ENCODE measurements at regions not wholly inside any gene's neighbourhood (a gene's known extent, or its start where the extent isn't known, plus 50 kb on each side); places are given as distances from the start of the nearest gene placed in this dataset.

DNA sequence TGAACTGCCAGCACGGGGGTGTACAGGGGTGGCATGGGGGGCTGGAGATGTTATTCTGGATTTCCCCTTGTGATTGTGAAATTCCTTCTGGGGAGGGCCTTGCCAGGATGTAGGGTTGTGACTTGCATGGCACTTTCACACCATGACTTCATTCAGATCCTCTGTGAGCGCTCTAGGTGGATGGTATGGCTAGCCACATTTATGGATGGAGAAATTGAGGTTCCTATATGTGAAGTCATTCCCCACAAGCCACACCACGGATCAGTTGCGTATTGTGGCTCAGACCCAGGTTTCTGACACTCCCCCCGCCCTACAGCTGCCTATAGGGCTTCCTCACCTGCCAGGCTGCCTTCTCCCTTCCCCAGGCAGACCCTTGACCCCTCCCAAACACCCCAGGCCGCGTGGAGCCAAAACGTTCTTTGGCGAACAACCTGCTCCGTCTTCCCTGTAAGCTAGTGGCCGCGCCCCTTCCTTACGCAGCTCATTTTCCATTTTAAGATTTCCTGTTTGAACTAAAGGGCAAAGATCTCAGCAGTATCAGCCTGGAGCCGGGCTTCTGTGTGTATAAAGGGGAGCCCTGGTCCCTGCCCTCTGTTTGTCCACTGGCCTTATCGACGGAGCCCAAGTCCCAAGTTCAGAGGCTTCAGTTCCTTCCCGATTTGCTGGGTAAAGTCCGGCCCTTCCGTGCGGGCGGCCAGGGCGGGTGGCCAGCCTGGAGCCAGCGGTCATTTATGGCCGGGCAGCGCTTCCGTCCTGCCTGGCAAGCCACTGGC, 97.8 kb upstream of the KLF4 start:
- Histone ChIP-seq H3K9ac (ENCODE audit: extremely low read depth, insufficient read length, low read length) (no peak overlapping the region), H3K27ac (ENCODE audit: insufficient read length, low read depth, low read length) (no peak overlapping the region), H2BK120ac (ENCODE audit: low read depth, low read length, poor library complexity, severe bottlenecking) (no peak overlapping the region), H3K4me1 (ENCODE audit: insufficient read depth, low read length) (no peaks in the 10 kb centered on the region), H3K18ac (ENCODE audit: insufficient read length, low read depth, low read length) (no peak overlapping the region), H4K91ac (ENCODE audit: insufficient read length, low read depth, low read length) (no peak overlapping the region), H3K79me2 (ENCODE audit: insufficient read depth, low read length) (no peaks in the 10 kb centered on the region), H3K23me2 (ENCODE audit: insufficient read length, low read depth, low read length, poor library complexity, severe bottlenecking) (no peaks in the 10 kb centered on the region), H3K9me3 (ENCODE audit: control insufficient read depth, low read depth, low read length) (no peaks in the 10 kb centered on the region), H2AK5ac (ENCODE audit: insufficient read length, low read length) (no peak overlapping the region), H2AFZ (ENCODE audit: low read length) (no peak overlapping the region), H2BK12ac (ENCODE audit: insufficient read length, low read depth, low read length) (no peak overlapping the region), H2BK5ac (ENCODE audit: insufficient read length, low read length) (no peak overlapping the region), H3K4ac (ENCODE audit: low read depth, low read length) (no peak overlapping the region), H3K79me1 (ENCODE audit: insufficient read depth, low read depth, low read length, poor library complexity, severe bottlenecking) (no peaks in the 10 kb centered on the region), H2BK20ac (ENCODE audit: low read depth, low read length, poor library complexity, severe bottlenecking) (no peak overlapping the region), H4K20me1 (ENCODE audit: control insufficient read depth, insufficient read depth, insufficient read length) (no peaks in the 10 kb centered on the region), H3K27me3 (ENCODE audit: insufficient read depth, low read length) (no peaks in the 10 kb centered on the region), H3K14ac (ENCODE audit: insufficient read depth, low read length) (no peak overlapping the region), H3K56ac (ENCODE audit: insufficient read length, low read depth, low read length) (no peak overlapping the region), H3T11ph (ENCODE audit: low read length) (no peak overlapping the region), H3K4me2 (ENCODE audit: insufficient read depth, insufficient read length, low read length) (no peak overlapping the region), H4K8ac (replicated peaks; ENCODE audit: insufficient read length, low read depth, low read length) (no peak overlapping the region), H4K5ac (ENCODE audit: insufficient read length, low read depth, low read length) (no peak overlapping the region), H3K23ac (ENCODE audit: insufficient read length, low read depth, low read length) (no peak overlapping the region), H2BK15ac (ENCODE audit: low read depth, low read length) (no peak overlapping the region)
- Mint-ChIP-seq H3K4me3 (no peak overlapping the region), H3K9me3 (no peaks in the 10 kb centered on the region), H3K27me3 (ENCODE audit: low read depth) (peaks cover 2% of the 10 kb centered on the region), H3K36me3 (ENCODE audit: insufficient read depth in 1 of 3, low read depth in 3 of 3) (no peaks in the 10 kb centered on the region; a peak in 1 of 7 replicates), H3K27ac (no peak overlapping the region), H3K4me1 (peaks cover 19 to 20% of the 10 kb centered on the region in 2 experiments)
- no CpG with 5 or more reads among the region's 26 CpGs for WGBS (ENCODE audit: extremely low coverage, insufficient read length, low lambda C conversion rate)
- DNase-seq = no peak
- TF ChIP-seq, protein P1, sequence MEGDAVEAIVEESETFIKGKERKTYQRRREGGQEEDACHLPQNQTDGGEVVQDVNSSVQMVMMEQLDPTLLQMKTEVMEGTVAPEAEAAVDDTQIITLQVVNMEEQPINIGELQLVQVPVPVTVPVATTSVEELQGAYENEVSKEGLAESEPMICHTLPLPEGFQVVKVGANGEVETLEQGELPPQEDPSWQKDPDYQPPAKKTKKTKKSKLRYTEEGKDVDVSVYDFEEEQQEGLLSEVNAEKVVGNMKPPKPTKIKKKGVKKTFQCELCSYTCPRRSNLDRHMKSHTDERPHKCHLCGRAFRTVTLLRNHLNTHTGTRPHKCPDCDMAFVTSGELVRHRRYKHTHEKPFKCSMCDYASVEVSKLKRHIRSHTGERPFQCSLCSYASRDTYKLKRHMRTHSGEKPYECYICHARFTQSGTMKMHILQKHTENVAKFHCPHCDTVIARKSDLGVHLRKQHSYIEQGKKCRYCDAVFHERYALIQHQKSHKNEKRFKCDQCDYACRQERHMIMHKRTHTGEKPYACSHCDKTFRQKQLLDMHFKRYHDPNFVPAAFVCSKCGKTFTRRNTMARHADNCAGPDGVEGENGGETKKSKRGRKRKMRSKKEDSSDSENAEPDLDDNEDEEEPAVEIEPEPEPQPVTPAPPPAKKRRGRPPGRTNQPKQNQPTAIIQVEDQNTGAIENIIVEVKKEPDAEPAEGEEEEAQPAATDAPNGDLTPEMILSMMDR (conservative IDR thresholded peaks at IDR 0.05) = no peak
